Effector memory CD8-positive, alpha-beta T cell (primary cell): ENCODE measurements at regions not wholly inside any gene's neighbourhood (a gene's known extent, or its start where the extent isn't known, plus 50 kb on each side); places are given as distances from the start of the nearest gene placed in this dataset.

Experiments
- ATAC-seq: fragments of 150-1000 bp; cut with Tn5 transposase; replicated peaks from 2 replicates; pipeline ENCODE4 v1.10.0; 2021; ENCODE audit warnings: mild to moderate bottlenecking, moderate library complexity
- DNase-seq, 3 experiments: peaks; one replicate each; pipeline ENCODE4 v3.0.0; 2021
- H3K27ac Mint-ChIP-seq, 2 donors: one replicate each; pipeline ENCODE4 v1.8.0; 2022; ENCODE audit warnings: mild to moderate bottlenecking in 2 of 2, mixed read lengths in 2 of 2, moderate library complexity in 2 of 2
- H3K27me3 Mint-ChIP-seq, 2 donors: one replicate each; pipeline ENCODE4 v1.8.0; 2022; ENCODE audit warnings: mixed read lengths in 2 of 2
- H3K36me3 Mint-ChIP-seq: one replicate; pipeline ENCODE4 v1.8.0; 2022; ENCODE audit warnings: mild to moderate bottlenecking, moderate library complexity, mixed read lengths; ENCODE audit not compliant: insufficient read depth
- H3K4me1 Mint-ChIP-seq, 2 donors: one replicate each; pipeline ENCODE4 v1.8.0; 2022; ENCODE audit warnings: low read depth in 2 of 2, mixed read lengths in 2 of 2
- H3K4me3 Mint-ChIP-seq, 2 donors: one replicate each; pipeline ENCODE4 v1.8.0; 2022; ENCODE audit warnings: mild to moderate bottlenecking in 2 of 2, mixed read lengths in 2 of 2, moderate library complexity in 2 of 2
- H3K9me3 Mint-ChIP-seq, 2 donors: one replicate each; pipeline ENCODE4 v1.8.0; 2022; ENCODE audit warnings: mixed read lengths in 2 of 2

- Mint-ChIP-seq H3K4me1 (no peaks in the 10 kb centered on the region), H3K4me3 (no peak overlapping the region), H3K36me3 (no peaks in the 10 kb centered on the region), H3K27ac (no peak overlapping the region), H3K27me3 (no peaks in the 10 kb centered on the region), H3K9me3 (no peaks in the 10 kb centered on the region)
- DNase-seq (no peak), ATAC-seq (no peak)
Measured at GRCh38 chr1:65486613-65487012, 66.1 kb downstream of the LEPR start.

GRCh38 chr1:65489481-65489880 is 69.0 kb downstream of the LEPR start:
- Mint-ChIP-seq H3K27ac (no peak overlapping the region), H3K4me1 (no peaks in the 10 kb centered on the region), H3K27me3 (no peaks in the 10 kb centered on the region), H3K9me3 (no peaks in the 10 kb centered on the region), H3K36me3 (no peaks in the 10 kb centered on the region), H3K4me3 (no peak overlapping the region)
- no peak for ATAC-seq
- DNase-seq = no peak

DNA sequence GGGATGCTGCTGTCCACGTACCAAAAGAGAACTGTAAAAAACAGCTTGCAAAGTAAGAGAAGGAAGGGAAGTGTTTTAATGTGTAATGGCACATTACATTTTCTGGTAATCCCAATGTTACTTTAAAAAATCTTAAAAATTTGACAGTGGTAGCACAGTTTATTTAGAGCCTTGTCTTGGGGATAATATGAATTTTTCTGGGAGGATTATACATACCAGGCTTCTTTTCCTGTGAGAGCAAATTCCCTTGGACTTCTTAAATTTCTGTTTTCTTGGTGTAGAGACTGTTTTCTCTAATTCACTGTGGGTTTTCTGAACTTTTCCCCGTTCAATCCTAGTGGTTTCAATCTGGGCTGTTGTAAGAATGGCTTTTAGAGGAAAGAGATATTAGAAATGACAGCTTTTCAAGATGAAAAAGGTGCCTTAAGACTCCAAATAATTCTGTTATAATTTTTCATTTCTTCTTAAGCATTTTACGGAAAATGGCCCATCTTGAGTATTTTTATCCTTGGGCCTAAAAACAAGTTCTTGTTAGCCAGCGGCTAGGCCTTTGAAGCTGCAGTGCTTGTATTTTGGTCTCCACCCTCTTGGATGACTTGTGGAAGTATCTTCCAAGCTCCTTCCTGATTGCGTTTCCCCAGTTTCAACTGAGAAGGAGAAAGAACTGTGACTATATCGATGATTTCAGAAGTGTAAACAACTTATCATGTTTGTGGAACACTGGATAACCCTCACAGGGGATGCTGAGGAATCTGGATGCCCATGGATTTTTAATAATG is 70.0 kb downstream of the LEPR start:
- no peaks in the 10 kb centered on the region for H3K27me3 Mint-ChIP-seq
- H3K36me3 Mint-ChIP-seq = no peaks in the 10 kb centered on the region
- ATAC-seq (no peak), DNase-seq (no peak)
- no peaks in the 10 kb centered on the region for H3K4me1 Mint-ChIP-seq
- no peak overlapping the region for H3K4me3 Mint-ChIP-seq
- no peak overlapping the region for H3K27ac Mint-ChIP-seq
- no peaks in the 10 kb centered on the region for H3K9me3 Mint-ChIP-seq

DNA sequence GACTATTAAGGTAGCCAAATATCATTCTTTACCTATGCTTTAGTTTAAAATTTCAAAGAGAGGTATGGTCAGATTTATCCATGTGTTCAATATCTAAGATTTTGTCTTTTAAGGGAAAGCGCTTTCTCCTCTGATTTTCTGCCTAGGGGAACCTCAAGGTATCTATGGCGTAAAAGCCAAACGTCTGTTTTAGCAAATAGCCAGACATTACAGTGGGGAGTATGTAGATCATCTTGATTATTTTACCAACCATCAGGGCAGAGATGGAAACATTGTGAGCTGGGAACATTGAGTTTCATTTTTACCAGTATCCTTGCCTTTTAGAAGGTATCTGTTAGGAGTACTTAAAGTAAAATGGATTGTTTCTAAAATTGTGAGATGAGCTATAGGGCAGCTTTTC is 71.0 kb downstream of the LEPR start:
- Mint-ChIP-seq H3K36me3 (no peaks in the 10 kb centered on the region), H3K4me1 (no peaks in the 10 kb centered on the region), H3K27me3 (no peaks in the 10 kb centered on the region), H3K4me3 (no peak overlapping the region), H3K9me3 (no peaks in the 10 kb centered on the region), H3K27ac (no peak overlapping the region)
- DNase-seq = no peak
- ATAC-seq = no peak

DNA sequence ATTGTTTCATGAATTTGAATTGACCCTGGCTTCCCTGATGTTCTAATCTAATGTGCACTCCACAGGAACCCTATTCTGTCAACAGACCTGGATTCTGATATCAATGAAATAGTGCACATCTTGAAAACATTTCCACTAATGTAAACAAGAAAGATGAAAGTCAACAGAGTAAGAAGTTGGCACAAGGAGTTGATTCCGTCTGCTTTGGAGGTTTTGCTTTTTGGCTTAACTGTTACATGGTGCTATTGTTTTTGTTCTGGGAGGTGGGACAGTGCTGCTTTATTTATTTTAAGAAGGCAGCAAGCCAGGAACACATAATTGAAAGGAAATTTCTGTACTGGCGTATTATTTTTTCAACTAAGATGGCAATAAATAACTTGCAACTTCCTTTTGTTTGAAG is 73.3 kb downstream of the LEPR start:
- no peak overlapping the region for H3K27ac Mint-ChIP-seq
- DNase-seq (no peak), ATAC-seq (no peak)
- no peaks in the 10 kb centered on the region for H3K27me3 Mint-ChIP-seq
- no peaks in the 10 kb centered on the region for H3K36me3 Mint-ChIP-seq
- H3K4me3 Mint-ChIP-seq = no peak overlapping the region
- H3K4me1 Mint-ChIP-seq = no peaks in the 10 kb centered on the region
- H3K9me3 Mint-ChIP-seq = no peaks in the 10 kb centered on the region

- no peak for ATAC-seq
- peaks cover 0 to 5% of the 10 kb centered on the region in 2 donors for H3K27me3 Mint-ChIP-seq
- no peaks in the 10 kb centered on the region for H3K4me1 Mint-ChIP-seq
- H3K4me3 Mint-ChIP-seq = no peak overlapping the region
- no peaks in the 10 kb centered on the region for H3K9me3 Mint-ChIP-seq
- no peak for DNase-seq
- no peaks in the 10 kb centered on the region for H3K36me3 Mint-ChIP-seq
- H3K27ac Mint-ChIP-seq = no peak overlapping the region
Measured at GRCh38 chr1:65494671-65495070, 74.2 kb downstream of the LEPR start.

GRCh38 chr1:65495137-65495536 is 74.7 kb downstream of the LEPR start:
- Mint-ChIP-seq H3K9me3 (no peaks in the 10 kb centered on the region), H3K4me1 (no peaks in the 10 kb centered on the region), H3K36me3 (no peaks in the 10 kb centered on the region), H3K27me3 (peaks cover 0 to 10% of the 10 kb centered on the region in 2 donors), H3K4me3 (no peak overlapping the region), H3K27ac (no peak overlapping the region)
- ATAC-seq (no peak), DNase-seq (no peak)

GRCh38 chr1:65497256-65497830 is 76.9 kb downstream of the LEPR start:
- DNase-seq (no peak), ATAC-seq (no peak)
- Mint-ChIP-seq H3K36me3 (no peaks in the 10 kb centered on the region), H3K9me3 (no peaks in the 10 kb centered on the region), H3K4me3 (no peak overlapping the region), H3K27ac (no peak overlapping the region), H3K4me1 (no peaks in the 10 kb centered on the region), H3K27me3 (peaks cover 0 to 11% of the 10 kb centered on the region in 2 donors)

GRCh38 chr1:65503427-65503826 is 83.0 kb downstream of the LEPR start:
- H3K27ac Mint-ChIP-seq = no peak overlapping the region
- no peak for DNase-seq
- ATAC-seq = no peak
- H3K36me3 Mint-ChIP-seq = no peaks in the 10 kb centered on the region
- no peaks in the 10 kb centered on the region for H3K4me1 Mint-ChIP-seq
- H3K27me3 Mint-ChIP-seq = peaks cover 0 to 11% of the 10 kb centered on the region in 2 donors
- no peaks in the 10 kb centered on the region for H3K9me3 Mint-ChIP-seq
- no peak overlapping the region for H3K4me3 Mint-ChIP-seq

- Mint-ChIP-seq H3K4me1 (no peaks in the 10 kb centered on the region), H3K36me3 (no peaks in the 10 kb centered on the region), H3K27ac (no peak overlapping the region), H3K9me3 (no peaks in the 10 kb centered on the region), H3K4me3 (no peak overlapping the region), H3K27me3 (peaks cover 0 to 8% of the 10 kb centered on the region in 2 donors)
- no peak for DNase-seq
- no peak for ATAC-seq
Measured at GRCh38 chr1:65504263-65504662, 83.8 kb downstream of the LEPR start.

DNA sequence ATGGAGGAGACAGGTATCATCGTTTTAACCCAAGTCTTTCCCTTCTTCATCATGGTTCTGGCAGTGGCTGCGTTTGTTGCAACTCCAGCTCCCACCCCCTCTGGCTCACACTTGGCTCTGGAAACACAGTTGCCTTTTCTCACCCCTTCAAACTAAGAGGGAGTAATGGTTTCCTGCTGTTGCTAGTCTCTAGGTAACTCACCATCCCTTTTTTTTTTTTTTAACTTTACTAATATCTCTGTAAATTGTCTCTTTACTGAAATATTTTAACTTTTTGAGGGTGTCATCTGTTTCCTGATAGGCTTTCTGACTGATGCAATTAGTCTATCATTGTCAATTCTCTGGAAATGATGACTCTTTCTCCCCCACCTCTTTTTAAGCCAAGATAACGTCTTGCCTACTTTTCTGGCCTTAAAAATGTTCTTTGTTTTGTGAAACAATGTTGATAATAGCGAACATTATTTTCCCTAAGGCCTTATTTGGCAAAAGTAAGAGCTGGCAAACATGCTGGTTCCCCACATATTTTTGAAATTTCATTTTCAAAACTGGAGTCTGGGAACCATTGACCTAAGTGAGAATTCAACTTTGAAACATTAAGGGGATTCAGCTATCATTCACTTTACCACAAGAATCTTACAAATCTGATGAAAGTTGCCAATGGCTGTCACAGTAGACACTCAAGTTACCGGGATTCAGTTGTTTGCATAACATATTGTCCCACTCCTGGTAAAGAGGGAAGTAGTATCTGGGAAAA is 85.3 kb downstream of the LEPR start:
- ATAC-seq (no peak), DNase-seq (no peak)
- no peaks in the 10 kb centered on the region for H3K9me3 Mint-ChIP-seq
- no peaks in the 10 kb centered on the region for H3K4me1 Mint-ChIP-seq
- no peaks in the 10 kb centered on the region for H3K36me3 Mint-ChIP-seq
- no peak overlapping the region for H3K4me3 Mint-ChIP-seq
- H3K27ac Mint-ChIP-seq = no peak overlapping the region
- no peaks in the 10 kb centered on the region for H3K27me3 Mint-ChIP-seq

GRCh38 chr1:65508051-65508450 is 87.6 kb downstream of the LEPR start:
- Mint-ChIP-seq H3K36me3 (no peaks in the 10 kb centered on the region), H3K4me1 (no peaks in the 10 kb centered on the region), H3K9me3 (no peaks in the 10 kb centered on the region), H3K27ac (no peak overlapping the region), H3K4me3 (no peak overlapping the region), H3K27me3 (no peaks in the 10 kb centered on the region)
- DNase-seq = no peak
- no peak for ATAC-seq

- Mint-ChIP-seq H3K9me3 (no peaks in the 10 kb centered on the region), H3K36me3 (no peaks in the 10 kb centered on the region), H3K27me3 (no peaks in the 10 kb centered on the region), H3K4me1 (no peaks in the 10 kb centered on the region), H3K4me3 (no peak overlapping the region), H3K27ac (no peak overlapping the region)
- no peak for ATAC-seq
- no peak for DNase-seq
Measured at GRCh38 chr1:65509912-65510680, 89.6 kb downstream of the LEPR start.
